H9 (cell line): ENCODE measurements at regions not wholly inside any gene's neighbourhood (a gene's known extent, or its start where the extent isn't known, plus 50 kb on each side); places are given as distances from the start of the nearest gene placed in this dataset.

Experiments used
- DNase-seq: peaks from one replicate; pipeline ENCODE4 v3.0.0-alpha.2; 2017
- H2AFZ ChIP-seq: one replicate; pipeline ENCODE4 v1.6.1; 2013; ENCODE audit warnings: mild to moderate bottlenecking, low read length, control low read depth, moderate library complexity
- H2AK5ac ChIP-seq: 2 replicates; pipeline ENCODE4 v1.6.1; 2013; ENCODE audit warnings: low read length, control low read depth, mixed read lengths; ENCODE audit not compliant: insufficient read length
- H2BK120ac ChIP-seq: one replicate; pipeline ENCODE4 v1.6.1; 2013; ENCODE audit warnings: low read depth, mild to moderate bottlenecking, low read length, control low read depth, inconsistent platforms; ENCODE audit not compliant: poor library complexity, severe bottlenecking
- H2BK12ac ChIP-seq: 2 replicates; pipeline ENCODE4 v1.6.1; 2013; ENCODE audit warnings: low read length, control low read depth, mixed read lengths, low read depth; ENCODE audit not compliant: insufficient read length
- H2BK15ac ChIP-seq: 2 replicates; pipeline ENCODE4 v1.6.1; 2013; ENCODE audit warnings: low read depth, low read length, control low read depth
- H2BK20ac ChIP-seq: one replicate; pipeline ENCODE4 v1.6.1; 2013; ENCODE audit warnings: low read depth, mild to moderate bottlenecking, low read length, control low read depth, inconsistent platforms; ENCODE audit not compliant: poor library complexity, severe bottlenecking
- H2BK5ac ChIP-seq: 2 replicates; pipeline ENCODE4 v1.6.1; 2013; ENCODE audit warnings: low read length, control low read depth, mixed read lengths; ENCODE audit not compliant: insufficient read length
- H3K14ac ChIP-seq: 2 replicates; pipeline ENCODE4 v1.6.1; 2013; ENCODE audit warnings: low read length, control low read depth; ENCODE audit not compliant: insufficient read depth
- H3K18ac ChIP-seq: 2 replicates; pipeline ENCODE4 v1.6.1; 2013; ENCODE audit warnings: low read depth, mild to moderate bottlenecking, mixed read lengths, low read length, control low read depth; ENCODE audit not compliant: insufficient read length
- H3K23ac ChIP-seq: 2 replicates; pipeline ENCODE4 v1.6.1; 2013; ENCODE audit warnings: low read length, control low read depth, mixed read lengths, low read depth; ENCODE audit not compliant: insufficient read length
- H3K23me2 ChIP-seq: 2 replicates; pipeline ENCODE4 v1.6.1; 2013; ENCODE audit warnings: low read depth, mild to moderate bottlenecking, mixed read lengths, low read length, control low read depth; ENCODE audit not compliant: insufficient read length, poor library complexity, severe bottlenecking
- H3K27ac ChIP-seq: 2 replicates; pipeline ENCODE4 v1.5.1; 2013; ENCODE audit warnings: low read length, control low read depth, mixed read lengths, low read depth; ENCODE audit not compliant: insufficient read length
- H3K27me3 ChIP-seq: 2 replicates; pipeline ENCODE4 v1.6.1; 2013; ENCODE audit warnings: low read length, control low read depth, inconsistent platforms; ENCODE audit not compliant: insufficient read depth
- H3K4ac ChIP-seq: 2 replicates; pipeline ENCODE4 v1.6.1; 2013; ENCODE audit warnings: low read depth, mild to moderate bottlenecking, control low read depth, inconsistent platforms, low read length, moderate library complexity
- H3K4me1 ChIP-seq: 2 replicates; pipeline ENCODE4 v1.6.1; 2013; ENCODE audit warnings: low read length, control low read depth, inconsistent platforms; ENCODE audit not compliant: insufficient read depth
- H3K4me2 ChIP-seq: 2 replicates; pipeline ENCODE4 v1.6.1; 2013; ENCODE audit warnings: low read length, control low read depth, mixed read lengths; ENCODE audit not compliant: insufficient read length, insufficient read depth
- H3K56ac ChIP-seq: 2 replicates; pipeline ENCODE4 v1.6.1; 2013; ENCODE audit warnings: low read depth, mild to moderate bottlenecking, mixed read lengths, low read length, control low read depth; ENCODE audit not compliant: insufficient read length
- H3K79me1 ChIP-seq: 2 replicates; pipeline ENCODE4 v1.6.1; 2013; ENCODE audit warnings: low read depth, mild to moderate bottlenecking, moderate library complexity, low read length, control low read depth, inconsistent platforms; ENCODE audit not compliant: insufficient read depth, poor library complexity, severe bottlenecking
- H3K79me2 ChIP-seq: 2 replicates; pipeline ENCODE4 v1.6.1; 2013; ENCODE audit warnings: low read length, control low read depth, inconsistent platforms; ENCODE audit not compliant: insufficient read depth
- H3K9ac ChIP-seq: 2 replicates; pipeline ENCODE4 v1.6.1; 2013; ENCODE audit warnings: low read length, control low read depth, mixed read lengths; ENCODE audit not compliant: insufficient read length; ENCODE audit errors: extremely low read depth
- H3K9me3 ChIP-seq: one replicate; pipeline ENCODE4 v1.6.1; 2013; ENCODE audit warnings: low read depth, low read length, inconsistent platforms; ENCODE audit not compliant: control insufficient read depth
- H3T11ph ChIP-seq: one replicate; pipeline ENCODE4 v1.6.1; 2013; ENCODE audit warnings: mild to moderate bottlenecking, low read length, control low read depth, inconsistent platforms
- H4K20me1 ChIP-seq: one replicate; pipeline ENCODE4 v1.6.1; 2013; ENCODE audit not compliant: control insufficient read depth, insufficient read length, insufficient read depth
- H4K5ac ChIP-seq: 2 replicates; pipeline ENCODE4 v1.6.1; 2013; ENCODE audit warnings: low read depth, mild to moderate bottlenecking, mixed read lengths, low read length, control low read depth; ENCODE audit not compliant: insufficient read length
- H4K8ac ChIP-seq: replicated peaks from 2 replicates; pipeline ENCODE4 v1.6.1; 2013; ENCODE audit warnings: low read length, control low read depth, mixed read lengths, low read depth; ENCODE audit not compliant: insufficient read length
- H4K91ac ChIP-seq: 2 replicates; pipeline ENCODE4 v1.6.1; 2013; ENCODE audit warnings: low read depth, mild to moderate bottlenecking, moderate library complexity, mixed read lengths, low read length, control low read depth; ENCODE audit not compliant: insufficient read length
- H3K27ac Mint-ChIP-seq, 3 experiments: 2 replicates in 2 of 3; 3 replicates in 1 of 3; pipeline ENCODE4 v1.8.0; 2020 to 2021; ENCODE audit warnings: mixed read lengths in 3 of 3, mild to moderate bottlenecking in 1 of 3, moderate library complexity in 1 of 3
- H3K27me3 Mint-ChIP-seq: 2 replicates; pipeline ENCODE4 v1.8.0; 2021; ENCODE audit warnings: low read depth, mild to moderate bottlenecking, moderate library complexity, mixed read lengths
- H3K36me3 Mint-ChIP-seq, 3 experiments: 2 replicates in 2 of 3; 3 replicates in 1 of 3; pipeline ENCODE4 v1.8.0; 2020 to 2021; ENCODE audit warnings: low read depth in 3 of 3, mixed read lengths in 3 of 3; ENCODE audit not compliant: insufficient read depth in 1 of 3
- H3K4me1 Mint-ChIP-seq, 2 experiments: 2 replicates each; pipeline ENCODE4 v1.8.0; 2020; ENCODE audit warnings: mixed read lengths in 2 of 2
- H3K4me3 Mint-ChIP-seq, 2 experiments: 2 replicates in 1 of 2; 3 replicates in 1 of 2; pipeline ENCODE4 v1.8.0; 2020 to 2021; ENCODE audit warnings: mild to moderate bottlenecking in 2 of 2, mixed read lengths in 2 of 2, moderate library complexity in 1 of 2
- H3K9me3 Mint-ChIP-seq, 2 experiments: 2 replicates in 1 of 2; 3 replicates in 1 of 2; pipeline ENCODE4 v1.8.0; 2020; ENCODE audit warnings: mild to moderate bottlenecking in 2 of 2, mixed read lengths in 2 of 2, moderate library complexity in 1 of 2
- WGBS: extraction: QIAGEN DNeasy Blood & Tissue Kit; methylation state at CpG from one replicate; pipeline ENCODE4 v1.1.7; 2013; ENCODE audit warnings: missing lambda C conversion rate, low lambda C conversion rate, mixed read lengths; ENCODE audit not compliant: insufficient read length; ENCODE audit errors: extremely low coverage; 5-methylcytosine and 5-hydroxymethylcytosine counted together
- TF ChIP-seq, protein P1 (sequence below): fragments of 200-600 bp; sonication (generic); conservative IDR thresholded peaks from 3 replicates; pipeline ENCODE4 v1.8.0; 2021; ENCODE audit warnings: antibody characterized with exemption, mild to moderate bottlenecking

DNA sequence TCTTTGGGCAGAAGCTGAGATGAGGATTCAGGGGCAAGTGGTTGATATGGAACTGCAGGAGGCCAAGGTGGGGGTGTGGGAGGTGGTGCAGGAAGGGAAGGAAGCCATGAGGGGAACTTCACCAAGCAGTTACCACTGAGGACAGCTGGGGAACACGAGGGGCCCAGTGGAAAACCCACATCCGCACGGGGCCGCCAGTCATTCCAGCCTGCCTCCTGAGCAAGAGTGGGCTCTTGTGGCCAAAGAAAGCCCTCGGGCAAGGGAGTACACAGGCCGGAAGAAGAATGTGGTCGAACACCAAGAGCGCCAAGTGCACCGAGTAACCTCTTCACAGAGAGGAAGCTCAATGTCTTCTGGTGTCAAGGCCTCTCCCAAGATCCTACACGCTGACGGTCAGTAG, 252.2 kb upstream of the FOXN3 start:
- no peak overlapping the region for H2BK120ac ChIP-seq
- no peak overlapping the region for H3K4me2 ChIP-seq
- H3K27me3 Mint-ChIP-seq = peaks cover 4% of the 10 kb centered on the region
- no peak for DNase-seq
- H3K79me2 ChIP-seq = no peaks in the 10 kb centered on the region
- H2BK12ac ChIP-seq = no peak overlapping the region
- H3K9ac ChIP-seq = no peak overlapping the region
- H3K9me3 Mint-ChIP-seq = peaks cover 6 to 18% of the 10 kb centered on the region in 2 experiments
- H2BK15ac ChIP-seq = no peak overlapping the region
- H4K5ac ChIP-seq = no peak overlapping the region
- H3K27me3 ChIP-seq = no peaks in the 10 kb centered on the region
- H4K8ac ChIP-seq = no peak overlapping the region
- peaks cover 6 to 13% (median 9%) of the 10 kb centered on the region in 3 experiments for H3K36me3 Mint-ChIP-seq
- no peak overlapping the region for H2AK5ac ChIP-seq
- H3K56ac ChIP-seq = no peak overlapping the region
- H3K4me3 Mint-ChIP-seq = no peak overlapping the region
- no peak overlapping the region for H4K91ac ChIP-seq
- no peak overlapping the region for H2AFZ ChIP-seq
- no peaks in the 10 kb centered on the region for H4K20me1 ChIP-seq
- H2BK5ac ChIP-seq = no peak overlapping the region
- WGBS = no CpG with 5 or more reads among the region's 11 CpGs
- no peak overlapping the region for H3K4ac ChIP-seq
- H2BK20ac ChIP-seq = no peak overlapping the region
- no peak overlapping the region; a peak in 1 of 7 replicates for H3K27ac Mint-ChIP-seq
- no peak overlapping the region for H3K14ac ChIP-seq
- no peaks in the 10 kb centered on the region for H3K4me1 ChIP-seq
- TF ChIP-seq, protein P1, sequence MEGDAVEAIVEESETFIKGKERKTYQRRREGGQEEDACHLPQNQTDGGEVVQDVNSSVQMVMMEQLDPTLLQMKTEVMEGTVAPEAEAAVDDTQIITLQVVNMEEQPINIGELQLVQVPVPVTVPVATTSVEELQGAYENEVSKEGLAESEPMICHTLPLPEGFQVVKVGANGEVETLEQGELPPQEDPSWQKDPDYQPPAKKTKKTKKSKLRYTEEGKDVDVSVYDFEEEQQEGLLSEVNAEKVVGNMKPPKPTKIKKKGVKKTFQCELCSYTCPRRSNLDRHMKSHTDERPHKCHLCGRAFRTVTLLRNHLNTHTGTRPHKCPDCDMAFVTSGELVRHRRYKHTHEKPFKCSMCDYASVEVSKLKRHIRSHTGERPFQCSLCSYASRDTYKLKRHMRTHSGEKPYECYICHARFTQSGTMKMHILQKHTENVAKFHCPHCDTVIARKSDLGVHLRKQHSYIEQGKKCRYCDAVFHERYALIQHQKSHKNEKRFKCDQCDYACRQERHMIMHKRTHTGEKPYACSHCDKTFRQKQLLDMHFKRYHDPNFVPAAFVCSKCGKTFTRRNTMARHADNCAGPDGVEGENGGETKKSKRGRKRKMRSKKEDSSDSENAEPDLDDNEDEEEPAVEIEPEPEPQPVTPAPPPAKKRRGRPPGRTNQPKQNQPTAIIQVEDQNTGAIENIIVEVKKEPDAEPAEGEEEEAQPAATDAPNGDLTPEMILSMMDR = no peak
- no peak overlapping the region for H3K23ac ChIP-seq
- no peaks in the 10 kb centered on the region for H3K9me3 ChIP-seq
- no peak overlapping the region for H3K27ac ChIP-seq
- no peak overlapping the region for H3T11ph ChIP-seq
- no peak overlapping the region for H3K18ac ChIP-seq
- no peaks in the 10 kb centered on the region for H3K79me1 ChIP-seq
- H3K23me2 ChIP-seq = no peaks in the 10 kb centered on the region
- H3K4me1 Mint-ChIP-seq = peaks cover 0 to 5% of the 10 kb centered on the region in 2 experiments; a peak in 1 of 4 replicates
